Activated T-helper 2 cell treated with anti-CD3 and anti-CD28 coated beads, Interferon-gamma antibody, Interleukin-2, Interleukin-4, amounts not matched to agents 10 μg/mL and 5 μg/mL and 100 μg/mL, durations not matched to agents 14 hours and 24 hours and 36 hours (primary cell): ENCODE measurements at regions not wholly inside any gene's neighbourhood (a gene's known extent, or its start where the extent isn't known, plus 50 kb on each side); places are given as distances from the start of the nearest gene placed in this dataset.
A peak's percentile ranks its signal among the peaks of the same experiment; 100 is the strongest.
"Not testable (repeated sequence)": the region's sequence is repeated elsewhere in the genome, so short reads cannot be mapped to it uniquely, and the experiment has no call there.

Source experiments
- DNase-seq: peaks from one replicate; pipeline ENCODE4 v3.0.0; 2021; ENCODE audit warnings: low spot score
- H3K27ac Mint-ChIP-seq: one replicate; pipeline ENCODE4 v1.8.0; 2021; ENCODE audit warnings: mixed read lengths
- H3K27me3 Mint-ChIP-seq: one replicate; pipeline ENCODE4 v1.8.0; 2021; ENCODE audit warnings: low read depth, mixed read lengths
- H3K36me3 Mint-ChIP-seq: one replicate; pipeline ENCODE4 v1.8.0; 2021; ENCODE audit warnings: low read depth, mixed read lengths
- H3K4me1 Mint-ChIP-seq: one replicate; pipeline ENCODE4 v1.8.0; 2021; ENCODE audit warnings: low read depth, mixed read lengths
- H3K4me3 Mint-ChIP-seq: one replicate; pipeline ENCODE4 v1.8.0; 2021; ENCODE audit warnings: low read depth, mild to moderate bottlenecking, moderate library complexity, mixed read lengths
- H3K9me3 Mint-ChIP-seq: one replicate; pipeline ENCODE4 v1.8.0; 2021; ENCODE audit warnings: mixed read lengths
- intact Hi-C: fragments of 100-400 bp; cut with micrococcal nuclease; formaldehyde crosslinking; loops from one replicate; pipeline ENCODE4 v1.15.1; 2023

DNA sequence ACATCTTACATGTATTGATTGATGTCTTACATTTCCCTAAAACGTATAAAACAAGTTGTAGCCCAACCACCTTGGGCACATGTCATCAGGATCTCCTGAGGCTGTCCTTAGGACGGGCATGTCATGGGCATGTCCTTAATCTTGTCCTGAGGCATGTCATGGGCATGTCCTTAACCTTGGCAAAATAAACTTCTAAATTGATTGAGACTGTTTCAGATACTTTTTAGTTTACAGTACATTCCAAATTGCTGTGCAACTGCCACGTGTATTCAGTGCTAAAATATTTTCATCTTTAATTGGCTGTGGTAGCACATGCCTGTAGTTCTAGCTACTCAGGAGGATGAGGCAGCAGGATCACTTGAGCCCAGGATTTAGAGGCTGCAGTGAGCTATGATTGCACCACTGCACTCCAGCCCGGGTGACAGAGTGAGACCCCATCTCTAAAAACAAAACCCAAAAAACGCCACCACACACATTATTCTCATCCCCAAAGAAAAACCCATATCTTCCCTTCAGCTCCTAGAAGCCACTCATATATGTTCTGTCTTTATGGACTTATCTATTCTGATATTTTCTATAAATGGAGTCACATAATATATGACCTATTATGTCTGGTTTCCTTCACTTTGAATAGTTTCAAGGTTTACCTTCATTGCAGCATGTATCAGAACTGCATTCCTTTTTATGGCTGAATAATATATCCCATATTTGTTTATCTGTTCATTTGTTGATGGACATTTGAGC, 96.0 kb upstream of the BTG3 start:
- intact Hi-C loops, result loop anchor here (1.0 kb wide), 2 partner anchors 76 to 110 kb away; no protein-coding TSS in a partner anchor
- DNase-seq, result no peak
- Mint-ChIP-seq H3K36me3 (peaks cover 7% of the 10 kb centered on the region), H3K4me3 (no peak overlapping the region), H3K4me1 (peaks cover 28% of the 10 kb centered on the region), H3K27ac (no peak overlapping the region), H3K27me3 (peaks cover 12% of the 10 kb centered on the region), H3K9me3 (peaks cover 26% of the 10 kb centered on the region)

DNA sequence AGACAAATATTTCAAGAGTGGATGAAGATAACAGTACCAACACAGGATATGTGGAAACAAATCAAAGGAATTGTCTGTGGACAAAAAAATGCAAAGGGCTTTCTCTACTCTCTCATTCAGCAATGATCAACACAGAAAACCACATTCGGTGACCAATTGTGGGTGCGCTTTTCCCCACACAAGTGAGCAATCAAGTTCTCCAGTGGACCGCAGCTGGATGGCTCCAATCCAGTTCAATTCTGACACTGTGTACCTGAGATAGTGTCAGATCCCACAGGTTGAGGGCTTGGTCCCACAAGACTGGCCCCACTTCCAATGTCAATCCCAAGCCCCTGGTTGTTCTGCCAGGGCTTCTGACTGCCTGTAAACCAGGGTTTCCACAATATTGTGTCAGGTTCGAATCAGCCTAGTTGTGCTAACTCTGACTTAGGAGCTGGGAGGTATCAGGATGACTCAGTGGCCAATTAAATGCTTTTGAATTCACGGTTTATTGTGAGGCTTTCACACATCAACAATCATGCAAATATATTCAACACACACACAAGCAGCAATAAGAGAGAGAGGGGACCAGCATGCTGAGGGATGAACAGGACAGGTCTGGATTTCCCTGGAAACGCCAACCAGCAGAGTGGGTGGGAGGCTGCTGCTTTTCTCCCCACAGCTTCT, 87.0 kb upstream of the BTG3 start:
- intact Hi-C loops, result no loop called here

DNA sequence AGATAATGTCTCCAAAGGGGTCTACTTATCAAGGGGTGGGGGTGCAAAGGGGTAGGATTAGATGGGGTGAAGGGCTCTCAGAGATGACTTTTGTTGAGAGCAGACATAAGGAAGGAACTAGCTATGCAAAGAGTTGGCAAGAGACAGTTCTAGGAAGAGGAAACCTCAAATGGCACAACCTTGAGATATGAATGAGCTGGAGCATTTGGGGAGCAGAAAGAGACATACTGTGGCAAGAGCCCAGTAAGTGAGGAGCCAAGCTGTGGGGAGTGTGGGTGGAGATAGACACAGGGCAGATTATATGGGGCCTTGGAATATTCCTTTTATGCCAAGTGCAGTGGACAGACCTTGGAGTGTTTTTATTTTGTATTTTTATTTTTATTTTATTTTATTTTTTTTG, 84.8 kb upstream of the BTG3 start:
- intact Hi-C loops, result no loop called here
- H3K27me3 Mint-ChIP-seq, result peaks cover 2% of the 10 kb centered on the region
- H3K4me1 Mint-ChIP-seq, result peaks cover 28% of the 10 kb centered on the region
- H3K27ac Mint-ChIP-seq, result no peak overlapping the region
- no peak for DNase-seq
- peaks cover 8% of the 10 kb centered on the region for H3K36me3 Mint-ChIP-seq
- H3K9me3 Mint-ChIP-seq, result peaks cover 24% of the 10 kb centered on the region
- H3K4me3 Mint-ChIP-seq, result no peak overlapping the region

More for the DNA sequence above, 87.0 kb upstream of the BTG3 start:
- H3K4me3 Mint-ChIP-seq, result no peak overlapping the region
- H3K27ac Mint-ChIP-seq, result no peak overlapping the region
- peaks cover 18% of the 10 kb centered on the region for H3K4me1 Mint-ChIP-seq
- peaks cover 2% of the 10 kb centered on the region for H3K27me3 Mint-ChIP-seq
- peaks cover 11% of the 10 kb centered on the region for H3K36me3 Mint-ChIP-seq
- no peak for DNase-seq
- peaks cover 32% of the 10 kb centered on the region for H3K9me3 Mint-ChIP-seq

DNA sequence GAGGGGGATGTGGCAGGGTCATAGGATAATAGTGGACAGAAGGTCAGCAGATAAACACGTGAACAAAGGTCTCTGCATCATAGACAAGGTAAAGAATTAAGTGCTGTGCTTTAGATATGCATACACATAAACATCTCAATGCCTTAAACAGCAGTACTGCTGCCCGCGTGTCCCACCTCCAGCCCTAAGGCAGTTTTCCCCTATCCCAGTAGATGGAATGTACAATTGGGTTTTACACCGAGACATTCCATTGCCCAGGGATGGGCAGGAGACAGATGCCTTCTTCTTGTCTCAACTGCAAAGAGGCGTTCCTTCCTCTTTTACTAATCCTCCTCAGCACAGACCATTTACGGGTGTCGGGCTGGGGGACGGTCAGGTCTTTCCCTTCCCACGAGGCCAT, 81.7 kb upstream of the BTG3 start:
- H3K4me1 Mint-ChIP-seq, result peaks cover 25% of the 10 kb centered on the region
- H3K4me3 Mint-ChIP-seq, H3K27me3 Mint-ChIP-seq, H3K36me3 Mint-ChIP-seq, DNase-seq, intact Hi-C loops, H3K27ac Mint-ChIP-seq: not testable (repeated sequence)
- H3K9me3 Mint-ChIP-seq, result peaks cover 22% of the 10 kb centered on the region

DNA sequence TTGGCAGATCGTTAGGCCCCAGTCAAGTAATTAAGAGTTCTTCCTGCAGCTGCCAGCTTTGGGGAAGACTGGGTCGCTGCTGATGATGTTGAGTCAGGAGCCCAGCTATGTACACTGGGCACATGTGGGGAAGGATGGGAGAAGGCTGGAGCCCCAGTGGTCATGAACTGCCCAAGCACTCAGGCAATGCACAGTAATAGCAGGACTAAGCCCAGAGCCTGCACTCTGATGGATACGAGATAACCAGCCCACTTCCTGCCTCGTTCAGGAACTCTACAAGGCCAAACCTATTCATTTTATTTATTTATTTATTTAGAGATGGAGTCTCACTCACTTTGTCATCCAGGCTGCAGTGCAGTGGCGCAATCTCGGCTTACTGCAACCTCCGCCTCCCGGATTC, 81.1 kb upstream of the BTG3 start:
- peaks cover 8% of the 10 kb centered on the region for H3K36me3 Mint-ChIP-seq
- no peak overlapping the region for H3K27ac Mint-ChIP-seq
- H3K9me3 Mint-ChIP-seq, result peaks cover 22% of the 10 kb centered on the region
- DNase-seq, result peak; percentile 32
- intact Hi-C loops, result no loop called here
- peaks cover 2% of the 10 kb centered on the region for H3K27me3 Mint-ChIP-seq
- H3K4me1 Mint-ChIP-seq, result peaks cover 29% of the 10 kb centered on the region
- H3K4me3 Mint-ChIP-seq, result no peak overlapping the region

DNA sequence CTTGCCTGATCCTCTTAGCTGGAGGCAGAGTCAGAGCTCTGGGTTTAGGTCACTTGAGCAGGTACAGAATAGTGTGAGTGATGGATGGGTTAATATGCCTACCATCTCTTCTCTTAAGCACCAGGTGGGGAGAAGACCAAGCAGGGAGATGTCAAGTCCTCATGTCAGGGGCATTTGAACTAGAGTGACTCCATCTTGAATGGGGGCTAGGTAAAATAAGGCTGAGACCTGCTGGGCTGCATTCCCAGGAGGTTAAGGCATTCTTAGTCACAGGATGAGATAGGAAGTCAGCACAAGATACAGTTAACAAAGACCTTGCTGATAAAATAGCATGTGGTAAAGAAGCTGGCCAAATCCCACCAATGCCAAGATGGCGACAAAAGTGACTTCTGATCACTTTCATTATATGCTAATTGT, 77.4 kb upstream of the BTG3 start:
- no peak for DNase-seq
- intact Hi-C loops, result no loop called here
- H3K4me1 Mint-ChIP-seq, result peaks cover 48% of the 10 kb centered on the region
- no peaks in the 10 kb centered on the region for H3K36me3 Mint-ChIP-seq
- no peak overlapping the region for H3K4me3 Mint-ChIP-seq
- H3K27me3 Mint-ChIP-seq, result peaks cover 16% of the 10 kb centered on the region
- peaks cover 9% of the 10 kb centered on the region for H3K9me3 Mint-ChIP-seq
- H3K27ac Mint-ChIP-seq, result no peak overlapping the region

DNA sequence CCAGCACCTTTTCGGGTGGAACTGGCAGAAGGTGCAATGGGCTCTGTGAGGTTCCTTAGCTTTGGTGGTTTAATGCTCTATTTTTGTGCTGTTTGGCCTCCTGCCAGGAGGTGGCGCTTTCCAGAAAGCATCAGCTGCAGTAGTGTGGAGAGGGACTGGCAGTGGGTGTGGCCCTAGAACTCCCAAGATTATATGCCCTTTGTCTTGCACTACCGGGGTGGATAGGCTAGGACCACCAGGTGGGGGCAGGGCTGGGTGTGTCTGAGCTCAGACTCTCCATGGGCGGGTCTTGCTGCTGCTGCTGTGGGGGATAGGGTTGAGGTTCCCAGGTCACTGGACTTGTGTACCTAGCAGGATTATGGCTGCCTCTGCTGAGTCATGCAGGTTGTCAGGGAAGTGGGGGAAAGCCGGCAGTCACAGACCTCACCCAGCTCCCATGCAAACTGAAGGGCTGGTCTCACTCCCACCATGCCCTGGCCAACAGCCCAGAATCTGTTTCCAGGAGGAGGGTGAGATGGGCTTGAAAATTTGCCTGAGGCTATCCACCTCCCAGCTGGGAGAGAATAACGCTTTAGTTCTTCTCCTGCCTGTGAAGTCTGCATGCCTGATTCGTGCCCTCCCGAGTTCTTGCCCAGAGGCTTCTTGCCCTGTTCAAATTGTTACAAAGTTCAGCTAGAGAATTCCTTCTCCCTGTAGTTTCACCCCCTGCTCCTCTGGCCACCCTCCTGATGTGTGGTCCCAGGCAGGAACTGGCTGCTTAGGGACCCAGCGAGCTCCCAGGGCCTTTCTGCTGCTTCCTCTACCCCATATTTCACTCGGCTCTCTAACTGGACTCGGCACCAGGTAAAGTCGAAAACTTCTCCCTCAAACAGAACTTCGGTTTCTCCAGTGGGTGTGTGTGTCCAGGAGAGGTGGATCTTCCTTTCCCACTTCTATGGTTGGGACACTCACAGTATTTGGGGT, 76.5 kb upstream of the BTG3 start:
- no peak overlapping the region for H3K4me3 Mint-ChIP-seq
- peak; percentile 16 for DNase-seq
- H3K4me1 Mint-ChIP-seq, result peaks cover 43% of the 10 kb centered on the region
- intact Hi-C loops, result loop anchor here (5.0 kb wide), 1 partner anchor 93 kb away; no protein-coding TSS in a partner anchor
- peaks cover 9% of the 10 kb centered on the region for H3K9me3 Mint-ChIP-seq
- H3K27me3 Mint-ChIP-seq, result peaks cover 22% of the 10 kb centered on the region
- H3K27ac Mint-ChIP-seq, result no peak overlapping the region
- no peaks in the 10 kb centered on the region for H3K36me3 Mint-ChIP-seq

DNA sequence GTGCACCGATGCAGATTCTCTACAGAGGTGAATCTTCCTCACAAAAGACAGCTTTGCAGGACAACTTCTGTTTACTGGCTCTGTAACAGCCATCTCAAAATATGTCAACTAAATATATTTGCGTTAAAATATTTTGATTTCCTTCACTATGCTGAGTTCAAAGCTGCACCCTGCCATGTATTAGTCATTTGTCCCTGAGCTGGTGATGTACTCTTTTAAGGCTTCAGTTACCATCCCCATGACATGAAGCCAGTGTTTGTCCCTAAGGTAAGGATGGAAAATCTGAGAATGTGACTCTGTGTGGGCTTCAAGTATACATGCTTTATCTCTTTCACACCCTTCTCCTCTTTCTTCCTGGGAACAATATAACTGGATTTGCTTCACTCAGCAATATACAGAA, 70.2 kb upstream of the BTG3 start:
- Mint-ChIP-seq H3K27ac (no peak overlapping the region), H3K4me1 (peaks cover 21% of the 10 kb centered on the region), H3K9me3 (peaks cover 9% of the 10 kb centered on the region), H3K4me3 (no peak overlapping the region), H3K36me3 (no peaks in the 10 kb centered on the region), H3K27me3 (peaks cover 21% of the 10 kb centered on the region)
- intact Hi-C loops, result no loop called here
- no peak for DNase-seq

DNA sequence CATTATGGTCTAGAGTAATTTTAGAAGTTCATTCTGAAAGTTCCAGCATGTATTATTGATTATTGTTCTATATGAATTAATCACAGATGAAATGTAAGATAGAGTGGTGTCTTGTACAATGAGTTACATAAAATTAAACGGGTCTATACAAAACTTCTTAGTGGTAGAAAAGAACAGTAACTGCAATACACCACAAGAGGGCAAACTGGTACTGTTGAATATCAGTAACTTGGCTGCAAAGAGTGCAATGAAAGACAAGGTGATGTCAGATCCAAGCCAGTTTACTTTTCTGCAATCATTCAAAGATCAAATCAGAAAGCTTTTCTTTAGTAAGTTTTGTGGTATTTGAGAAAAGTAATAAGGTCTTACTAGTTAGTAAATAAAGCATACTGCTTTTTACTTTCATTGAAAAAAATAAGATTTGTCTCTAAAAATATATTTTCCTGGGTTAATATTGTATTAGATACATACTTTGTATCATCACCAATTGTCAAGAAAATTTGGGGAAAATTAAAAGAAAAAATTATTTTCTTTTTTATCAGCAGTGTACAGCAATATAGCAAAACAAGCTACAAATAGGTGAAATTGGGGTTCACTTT, 66.4 kb upstream of the BTG3 start:
- Mint-ChIP-seq H3K4me3 (no peak overlapping the region), H3K27ac (no peak overlapping the region), H3K27me3 (peaks cover 6% of the 10 kb centered on the region), H3K36me3 (no peaks in the 10 kb centered on the region), H3K9me3 (no peaks in the 10 kb centered on the region), H3K4me1 (no peaks in the 10 kb centered on the region)
- intact Hi-C loops, result loop anchor here (1.0 kb wide), 3 partner anchors 140 to 246 kb away; partner anchors contain the start of gene C21orf91
- DNase-seq, result no peak

DNA sequence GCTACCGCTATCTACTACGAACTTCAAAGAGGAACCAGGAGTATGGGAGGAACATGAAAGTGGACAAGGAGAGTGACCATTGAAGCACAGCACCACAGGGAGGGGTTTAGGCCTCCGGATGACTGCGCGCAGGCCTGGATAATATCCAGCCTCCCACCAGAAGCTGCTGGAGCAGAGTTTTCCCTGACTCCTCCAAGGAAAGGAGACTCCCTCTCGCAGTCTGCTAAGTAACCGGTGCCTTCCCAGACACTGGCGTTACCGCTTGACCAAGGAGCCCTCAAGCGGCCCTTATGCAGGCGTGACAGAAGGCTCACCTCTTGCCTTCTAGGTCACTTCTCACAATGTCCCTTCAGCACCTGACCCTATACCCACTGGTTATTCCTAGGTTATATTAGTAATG, 64.2 kb upstream of the BTG3 start:
- DNase-seq, H3K4me3 Mint-ChIP-seq, intact Hi-C loops, H3K4me1 Mint-ChIP-seq, H3K27ac Mint-ChIP-seq, H3K36me3 Mint-ChIP-seq, H3K9me3 Mint-ChIP-seq: not testable (repeated sequence)
- peaks cover 13% of the 10 kb centered on the region for H3K27me3 Mint-ChIP-seq

DNA sequence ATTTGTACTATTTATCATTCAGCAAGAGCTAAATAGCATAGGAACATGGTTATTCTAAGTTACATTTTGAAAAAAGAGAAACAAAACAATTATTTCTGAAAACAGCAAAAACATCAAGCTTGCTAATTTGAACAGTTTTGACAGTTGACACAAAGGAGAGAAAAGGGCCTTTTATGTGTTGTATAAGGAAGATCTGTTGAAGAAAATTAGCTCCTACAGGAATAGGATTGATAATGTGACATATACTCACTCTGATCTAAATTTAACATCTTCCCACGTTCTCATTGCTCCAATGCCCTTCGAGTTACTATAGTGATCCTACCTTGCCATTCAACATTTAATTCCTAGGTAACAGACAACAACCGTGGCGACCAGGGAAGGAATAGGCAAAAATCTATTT, 61.4 kb upstream of the BTG3 start:
- Mint-ChIP-seq H3K27ac (no peak overlapping the region), H3K4me3 (no peak overlapping the region)

DNA sequence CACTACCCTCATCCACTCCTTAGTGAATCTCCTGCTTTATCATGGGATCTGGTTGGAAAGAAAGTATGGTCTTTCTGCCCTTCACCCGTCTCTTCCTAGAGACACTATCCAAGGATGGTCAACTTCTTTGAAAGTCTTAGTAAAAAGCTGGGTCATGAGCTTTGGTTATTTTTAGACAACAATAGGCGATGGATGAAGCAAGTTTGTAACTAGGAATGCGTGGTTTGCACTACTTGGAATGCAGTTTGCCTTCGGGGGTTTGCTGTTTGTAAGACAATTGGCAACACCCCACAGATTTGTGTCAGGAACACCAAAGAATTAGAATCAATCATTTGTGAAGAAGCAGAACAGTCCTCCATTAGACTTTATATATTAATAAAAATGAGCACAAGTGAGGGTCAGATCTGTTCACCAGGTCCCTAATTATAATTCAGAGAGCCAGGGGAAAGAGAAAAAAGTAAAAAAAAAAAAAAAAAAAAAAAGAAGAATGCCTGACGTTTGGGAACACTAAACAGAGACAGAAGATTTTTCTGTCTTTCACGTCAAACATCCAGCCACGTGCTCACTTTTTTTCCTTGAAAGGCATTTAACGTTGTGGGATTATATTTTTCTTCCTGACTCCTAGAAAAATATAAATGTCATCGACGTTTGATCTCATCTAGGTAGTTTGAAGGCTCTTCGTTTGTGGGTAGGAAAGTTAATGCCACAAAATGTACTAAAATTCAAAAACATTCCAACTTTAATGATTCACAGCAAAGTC, 60.7 kb upstream of the BTG3 start:
- H3K4me3 Mint-ChIP-seq, result no peak overlapping the region
- H3K36me3 Mint-ChIP-seq, result no peaks in the 10 kb centered on the region
- no peaks in the 10 kb centered on the region for H3K9me3 Mint-ChIP-seq
- H3K27me3 Mint-ChIP-seq, result peaks cover 15% of the 10 kb centered on the region
- no peak overlapping the region for H3K27ac Mint-ChIP-seq
- intact Hi-C loops, result no loop called here
- DNase-seq, result no peak
- no peaks in the 10 kb centered on the region for H3K4me1 Mint-ChIP-seq

More for the DNA sequence above, 61.4 kb upstream of the BTG3 start:
- no peaks in the 10 kb centered on the region for H3K36me3 Mint-ChIP-seq
- no peaks in the 10 kb centered on the region for H3K9me3 Mint-ChIP-seq
- intact Hi-C loops, result no loop called here
- H3K27me3 Mint-ChIP-seq, result peaks cover 15% of the 10 kb centered on the region
- DNase-seq, result no peak
- no peaks in the 10 kb centered on the region for H3K4me1 Mint-ChIP-seq
